Activated CD4-positive, alpha-beta memory T cell treated with anti-CD3 and anti-CD28 coated beads for 36 hours (primary cell): ENCODE measurements at regions not wholly inside any gene's neighbourhood (a gene's known extent, or its start where the extent isn't known, plus 50 kb on each side); places are given as distances from the start of the nearest gene placed in this dataset.
A peak's percentile ranks its signal among the peaks of the same experiment; 100 is the strongest.
"Not testable (repeated sequence)": the region's sequence is repeated elsewhere in the genome, so short reads cannot be mapped to it uniquely, and the experiment has no call there.

Experiments used
- CTCF ChIA-PET: fragments of 350-600 bp; sonication (Branson Sonifier 250); formaldehyde crosslinking; loops from one replicate; lab custom pipeline; 2021; ENCODE audit warnings: antibody characterized with exemption, inconsistent platforms; lab: Charles Lee
- POLR2A ChIA-PET: fragments of 350-600 bp; sonication (Branson Sonifier 250); formaldehyde crosslinking; loops from one replicate; lab custom pipeline; 2021; ENCODE audit warnings: antibody characterized with exemption; lab: Charles Lee
- DNase-seq: peaks from one replicate; pipeline ENCODE4 v3.0.0-alpha.2; 2020
- H3K27ac Mint-ChIP-seq: one replicate; pipeline ENCODE4 v1.8.0; 2021; ENCODE audit warnings: mixed read lengths
- H3K27me3 Mint-ChIP-seq: one replicate; pipeline ENCODE4 v1.8.0; 2021; ENCODE audit warnings: mixed read lengths
- H3K36me3 Mint-ChIP-seq: one replicate; pipeline ENCODE4 v1.8.0; 2021; ENCODE audit warnings: mixed read lengths
- H3K4me1 Mint-ChIP-seq: one replicate; pipeline ENCODE4 v1.8.0; 2021; ENCODE audit warnings: low read depth, mixed read lengths
- H3K4me3 Mint-ChIP-seq: one replicate; pipeline ENCODE4 v1.8.0; 2021; ENCODE audit warnings: mild to moderate bottlenecking, mixed read lengths
- H3K9me3 Mint-ChIP-seq: one replicate; pipeline ENCODE4 v1.8.0; 2021; ENCODE audit warnings: mixed read lengths
- intact Hi-C: fragments of 100-400 bp; cut with micrococcal nuclease; formaldehyde crosslinking; loops from one replicate; pipeline ENCODE4 v1.15.1; 2023

- H3K9me3 Mint-ChIP-seq, H3K27me3 Mint-ChIP-seq, H3K4me3 Mint-ChIP-seq, POLR2A ChIA-PET, H3K36me3 Mint-ChIP-seq, intact Hi-C loops, H3K4me1 Mint-ChIP-seq, DNase-seq, H3K27ac Mint-ChIP-seq, CTCF ChIA-PET: not testable (repeated sequence)
These were observed 168.5 kb upstream of the FAM72C start for GRCh38 chr1:144140243-144140642.

- H3K27ac Mint-ChIP-seq, POLR2A ChIA-PET, H3K4me3 Mint-ChIP-seq, CTCF ChIA-PET, H3K9me3 Mint-ChIP-seq, H3K4me1 Mint-ChIP-seq, H3K27me3 Mint-ChIP-seq, DNase-seq, H3K36me3 Mint-ChIP-seq, intact Hi-C loops: not testable (repeated sequence)
These were observed 133.2 kb upstream of the FAM72C start for GRCh38 chr1:144105006-144105405.

GRCh38 chr1:144104000-144104677, 132.4 kb upstream of the FAM72C start:
- H3K27me3 Mint-ChIP-seq, H3K4me3 Mint-ChIP-seq, H3K4me1 Mint-ChIP-seq, H3K9me3 Mint-ChIP-seq, H3K27ac Mint-ChIP-seq, POLR2A ChIA-PET, CTCF ChIA-PET, H3K36me3 Mint-ChIP-seq, intact Hi-C loops: not testable (repeated sequence)
- DNase-seq = peak; percentile 44

GRCh38 chr1:144103156-144103880, 131.5 kb upstream of the FAM72C start:
- peak; percentile 46 for DNase-seq
- POLR2A ChIA-PET, H3K4me1 Mint-ChIP-seq, H3K27ac Mint-ChIP-seq, intact Hi-C loops, H3K36me3 Mint-ChIP-seq, H3K27me3 Mint-ChIP-seq, H3K9me3 Mint-ChIP-seq, H3K4me3 Mint-ChIP-seq, CTCF ChIA-PET: not testable (repeated sequence)

- intact Hi-C loops, H3K27me3 Mint-ChIP-seq, H3K36me3 Mint-ChIP-seq, CTCF ChIA-PET, H3K4me1 Mint-ChIP-seq, H3K9me3 Mint-ChIP-seq, H3K27ac Mint-ChIP-seq, POLR2A ChIA-PET, H3K4me3 Mint-ChIP-seq: not testable (repeated sequence)
- peak; percentile 13 for DNase-seq
These were observed 130.4 kb upstream of the FAM72C start for GRCh38 chr1:144102046-144102745.

- CTCF ChIA-PET = no interaction called here
- Mint-ChIP-seq H3K4me1 (no peaks in the 10 kb centered on the region), H3K36me3 (no peaks in the 10 kb centered on the region), H3K9me3 (no peaks in the 10 kb centered on the region), H3K27ac (no peak overlapping the region), H3K4me3 (no peak overlapping the region), H3K27me3 (no peaks in the 10 kb centered on the region)
- intact Hi-C loops = no loop called here
- peak; percentile 15 for DNase-seq
- POLR2A ChIA-PET = no interaction called here
These were observed 129.7 kb upstream of the FAM72C start for GRCh38 chr1:144101397-144102045.

GRCh38 chr1:144077167-144077841, 105.5 kb upstream of the FAM72C start:
- H3K27me3 Mint-ChIP-seq, intact Hi-C loops: not testable (repeated sequence)

GRCh38 chr1:144076646-144077045, 104.9 kb upstream of the FAM72C start:
- H3K27ac Mint-ChIP-seq, intact Hi-C loops, H3K4me1 Mint-ChIP-seq, H3K9me3 Mint-ChIP-seq, CTCF ChIA-PET, POLR2A ChIA-PET, H3K36me3 Mint-ChIP-seq, H3K4me3 Mint-ChIP-seq, H3K27me3 Mint-ChIP-seq: not testable (repeated sequence)
- DNase-seq = peak; percentile 10

More at GRCh38 chr1:144077167-144077841, 105.5 kb upstream of the FAM72C start:
- peak overlapping the region; percentile 51 for H3K4me3 Mint-ChIP-seq
- H3K27ac Mint-ChIP-seq, H3K4me1 Mint-ChIP-seq, H3K9me3 Mint-ChIP-seq, POLR2A ChIA-PET, H3K36me3 Mint-ChIP-seq, CTCF ChIA-PET: not testable (repeated sequence)
- DNase-seq = peak; percentile 30

GRCh38 chr1:144070394-144071053, 98.7 kb upstream of the FAM72C start:
- DNase-seq, CTCF ChIA-PET, H3K4me3 Mint-ChIP-seq, H3K4me1 Mint-ChIP-seq, H3K27ac Mint-ChIP-seq, H3K9me3 Mint-ChIP-seq, POLR2A ChIA-PET, H3K27me3 Mint-ChIP-seq, H3K36me3 Mint-ChIP-seq, intact Hi-C loops: not testable (repeated sequence)

- H3K27ac Mint-ChIP-seq, POLR2A ChIA-PET, intact Hi-C loops, H3K4me1 Mint-ChIP-seq, DNase-seq, H3K4me3 Mint-ChIP-seq, H3K27me3 Mint-ChIP-seq, H3K9me3 Mint-ChIP-seq, CTCF ChIA-PET, H3K36me3 Mint-ChIP-seq: not testable (repeated sequence)
These were observed 95.3 kb upstream of the FAM72C start for GRCh38 chr1:144067042-144067441.

- CTCF ChIA-PET, H3K4me1 Mint-ChIP-seq, DNase-seq, POLR2A ChIA-PET, H3K4me3 Mint-ChIP-seq, H3K27me3 Mint-ChIP-seq, H3K9me3 Mint-ChIP-seq, H3K36me3 Mint-ChIP-seq, H3K27ac Mint-ChIP-seq, intact Hi-C loops: not testable (repeated sequence)
These were observed 94.5 kb upstream of the FAM72C start for GRCh38 chr1:144066071-144066813.
